IMR-90 (cell line): ENCODE measurements at regions not wholly inside any gene's neighbourhood (a gene's known extent, or its start where the extent isn't known, plus 50 kb on each side); places are given as distances from the start of the nearest gene placed in this dataset.

ENCODE experiments used
- CTCF ChIP-seq: conservative IDR thresholded peaks from 2 replicates; pipeline ENCODE4 v1.5.1; 2012; ENCODE audit warnings: mild to moderate bottlenecking, low read depth, low read length, improper control_type of control experiment
- ELK1 ChIP-seq: fragments of 150-350 bp; IDR thresholded peaks from 2 replicates; pipeline ENCODE4 v1.6.1; 2016; ENCODE audit warnings: low read depth, mild to moderate bottlenecking, low read length, moderate library complexity, borderline replicate concordance
- POLR2A ChIP-seq: IDR thresholded peaks from 2 replicates; pipeline ENCODE4 v1.6.1; 2012; ENCODE audit warnings: mild to moderate bottlenecking, low read depth, low read length
- SMC3 ChIP-seq: fragments of 150-350 bp; IDR thresholded peaks from 2 replicates; pipeline ENCODE4 v1.6.1; 2016; ENCODE audit warnings: low read depth, mild to moderate bottlenecking, antibody characterized with exemption, low read length, moderate library complexity
- USF2 ChIP-seq: fragments of 150-350 bp; IDR thresholded peaks from 2 replicates; pipeline ENCODE4 v1.6.1; 2017; ENCODE audit warnings: mild to moderate bottlenecking, antibody characterized with exemption, low read length, low read depth

DNA sequence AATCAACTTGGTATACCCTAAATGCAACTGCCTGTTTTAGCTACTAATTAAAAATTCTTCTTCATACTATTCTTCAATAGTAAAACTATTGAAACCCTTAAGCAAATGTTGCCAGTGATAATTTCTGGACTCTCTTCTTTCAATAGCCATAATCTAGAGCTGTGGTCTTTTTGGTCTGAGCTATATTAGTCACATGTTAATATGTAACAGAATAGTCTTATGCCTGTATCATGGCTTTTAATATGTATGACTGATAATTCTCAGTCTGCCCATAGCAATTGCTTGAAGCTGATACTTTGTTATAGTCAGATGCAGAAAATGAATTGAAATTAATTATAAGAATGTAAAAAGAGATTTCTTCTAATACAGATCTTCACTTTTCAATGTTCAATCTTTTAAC lies 1871.9 kb upstream of the CDH6 start:
- no peak for TF ChIP-seq ELK1
- no peak for TF ChIP-seq CTCF
- TF ChIP-seq POLR2A = no peak
- no peak for TF ChIP-seq USF2
- no peak for TF ChIP-seq SMC3
